ENCODE measurements at regions not wholly inside any gene's neighbourhood (a gene's known extent, or its start where the extent isn't known, plus 50 kb on each side); places are given as distances from the start of the nearest gene placed in this dataset.
A peak's percentile ranks its signal among the peaks of the same experiment; 100 is the strongest.
"Not testable (repeated sequence)": the region's sequence is repeated elsewhere in the genome, so short reads cannot be mapped to it uniquely, and the experiment has no call there.

GRCh38 chr2:236346366-236346765, 82.2 kb upstream of the ASB18 start:
- DNase-seq, result no peak

- DNase-seq, result no peak
Observed at GRCh38 chr2:236348279-236348678, 84.1 kb upstream of the ASB18 start.

- no peak for DNase-seq
Observed at GRCh38 chr2:236348976-236349375, 84.8 kb upstream of the ASB18 start.

- DNase-seq, result no peak
Observed at GRCh38 chr2:236350426-236350825, 86.2 kb upstream of the ASB18 start.

GRCh38 chr2:236351966-236352525, 87.8 kb upstream of the ASB18 start:
- DNase-seq, result no peak

GRCh38 chr2:236352761-236353593, 88.8 kb upstream of the ASB18 start:
- peak in 2 of 51 donors; percentile 8 to 36 for DNase-seq

- no peak for DNase-seq
Observed at GRCh38 chr2:236353594-236353942, 89.4 kb upstream of the ASB18 start.

GRCh38 chr2:236354056-236354940, 90.1 kb upstream of the ASB18 start:
- DNase-seq, result no peak

- no peak for DNase-seq
Observed at GRCh38 chr2:236354973-236355595, 90.9 kb upstream of the ASB18 start.

- no peak for DNase-seq
Observed at GRCh38 chr2:236355911-236356310, 91.7 kb upstream of the ASB18 start.

- not testable (repeated sequence) for DNase-seq
Observed at GRCh38 chr2:236356321-236356720, 92.1 kb upstream of the ASB18 start.

GRCh38 chr2:236358482-236358881, 94.3 kb upstream of the ASB18 start:
- not testable (repeated sequence) for DNase-seq

GRCh38 chr2:236359426-236360045, 95.3 kb upstream of the ASB18 start:
- DNase-seq, result no peak

- peak in 1 of 51 donors; percentile 38 for DNase-seq
Observed at GRCh38 chr2:236360496-236360895, 96.3 kb upstream of the ASB18 start.

- DNase-seq, result no peak
Observed at GRCh38 chr2:236363711-236364277, 99.6 kb upstream of the ASB18 start.

GRCh38 chr2:236365258-236366048, 101.2 kb upstream of the ASB18 start:
- no peak for DNase-seq

GRCh38 chr2:236366049-236366387, 101.8 kb upstream of the ASB18 start:
- DNase-seq, result no peak

GRCh38 chr2:236366397-236366796, 102.2 kb upstream of the ASB18 start:
- no peak for DNase-seq

GRCh38 chr2:236367506-236368289, 103.5 kb upstream of the ASB18 start:
- no peak for DNase-seq

All from hypothalamus (tissue), 51 donors.